GM21515 (cell line): ENCODE measurements at regions not wholly inside any gene's neighbourhood (a gene's known extent, or its start where the extent isn't known, plus 50 kb on each side); places are given as distances from the start of the nearest gene placed in this dataset.
A peak's percentile ranks its signal among the peaks of the same experiment; 100 is the strongest.

Source experiments
- ATAC-seq: cut with Tn5 transposase; IDR thresholded peaks from one replicate; pipeline ENCODE4 v1.9.1; 2021; ENCODE audit not compliant: unreplicated experiment

DNA sequence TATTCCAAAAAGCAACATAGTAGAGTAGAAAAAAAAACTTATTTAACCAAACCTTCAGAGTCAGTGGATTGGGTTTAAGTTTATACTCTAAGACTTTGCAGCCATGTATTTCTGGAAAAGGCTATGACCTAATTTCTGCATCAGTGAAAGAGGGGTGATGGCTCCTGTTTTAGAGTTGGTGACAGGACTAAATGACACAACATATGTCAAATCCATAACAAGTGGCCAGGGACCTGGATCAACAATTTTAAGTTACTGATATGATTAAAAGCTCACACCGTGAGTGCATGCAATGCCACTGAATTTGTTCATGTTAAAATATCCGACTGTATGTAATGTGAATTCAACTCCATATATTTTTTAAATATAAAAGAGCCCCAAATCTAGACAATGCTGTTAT lies 390.6 kb downstream of the TNS3 start:
- no peak for ATAC-seq

DNA sequence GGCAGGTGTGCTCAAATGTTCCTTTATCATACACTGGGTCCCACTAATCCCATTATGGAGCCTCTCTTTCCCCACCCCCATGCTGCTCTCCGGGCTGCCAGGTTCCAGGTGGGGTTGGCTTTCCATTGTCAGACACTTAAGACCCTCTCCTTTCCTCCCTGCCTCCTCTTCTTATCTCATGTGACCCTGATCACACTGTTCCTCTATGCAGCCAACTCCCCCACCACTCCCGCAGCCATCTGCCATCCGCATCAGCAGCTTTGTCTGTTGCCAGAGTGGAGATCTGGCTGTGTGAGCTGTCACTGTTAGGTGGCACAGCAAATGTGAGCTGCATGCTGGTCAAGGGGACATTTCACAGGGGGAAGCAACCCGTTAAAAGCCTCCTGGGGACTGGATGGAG lies 391.4 kb downstream of the TNS3 start:
- ATAC-seq = no peak

GRCh38 chr7:47188653-47189315 lies 393.1 kb downstream of the TNS3 start:
- no peak for ATAC-seq

GRCh38 chr7:47188136-47188535 lies 393.8 kb downstream of the TNS3 start:
- ATAC-seq = no peak

DNA sequence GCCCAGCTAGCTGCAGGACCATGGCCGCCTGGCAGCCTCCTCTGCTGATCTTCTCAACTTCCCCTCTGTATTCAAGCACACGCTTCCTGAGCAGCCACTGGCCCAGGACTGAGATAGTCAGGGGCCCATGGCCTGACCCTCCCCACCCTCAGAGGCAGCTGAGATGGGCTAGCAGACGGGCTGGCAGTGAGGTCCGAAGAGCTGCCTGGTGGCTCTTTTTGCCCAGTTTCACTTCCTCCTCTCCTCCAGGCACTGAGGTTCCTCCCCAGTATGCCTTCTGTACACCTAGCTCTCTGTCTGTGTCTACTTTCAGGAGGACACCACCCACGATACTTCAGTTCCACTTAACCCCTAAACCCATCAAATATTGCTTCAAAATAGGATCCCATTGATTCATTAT lies 395.6 kb downstream of the TNS3 start:
- ATAC-seq = peak; percentile 89

- no peak for ATAC-seq
Measured at GRCh38 chr7:47185839-47186238, 396.1 kb downstream of the TNS3 start.

- no peak for ATAC-seq
Measured at GRCh38 chr7:47185170-47185569, 396.7 kb downstream of the TNS3 start.

DNA sequence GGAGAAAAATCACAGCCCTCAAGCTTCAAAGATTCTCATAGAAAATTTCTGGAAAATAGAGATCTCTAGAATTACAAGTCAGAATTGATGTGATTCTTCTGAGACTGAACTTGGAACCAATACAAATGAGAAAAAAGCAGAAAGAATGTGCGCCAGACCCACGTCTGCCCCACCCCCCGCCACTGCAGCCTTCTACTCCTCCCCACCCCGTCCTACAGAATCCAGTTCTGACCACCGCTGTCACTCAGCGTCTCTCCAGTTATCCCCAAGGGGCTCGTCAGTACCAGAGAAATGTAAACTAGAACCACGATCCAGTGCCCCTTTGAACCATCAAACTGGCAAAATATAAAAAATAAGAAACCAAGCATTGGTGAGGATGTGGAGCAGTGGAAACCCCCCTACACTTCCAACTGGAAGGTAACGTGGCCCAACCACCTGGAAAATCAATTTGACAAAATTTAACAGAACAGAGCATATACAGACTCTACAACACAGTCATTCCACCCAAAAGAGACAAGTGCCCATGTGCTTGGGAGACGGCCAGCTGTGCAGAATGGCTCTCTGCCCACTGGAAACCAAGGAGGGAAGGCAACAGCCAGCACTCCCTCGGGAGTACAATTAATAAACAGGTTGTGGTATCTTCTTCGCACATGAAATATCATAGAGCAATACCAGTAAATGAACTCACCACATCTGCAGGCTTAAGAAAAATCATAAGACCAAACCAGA lies 397.9 kb downstream of the TNS3 start:
- ATAC-seq = no peak

DNA sequence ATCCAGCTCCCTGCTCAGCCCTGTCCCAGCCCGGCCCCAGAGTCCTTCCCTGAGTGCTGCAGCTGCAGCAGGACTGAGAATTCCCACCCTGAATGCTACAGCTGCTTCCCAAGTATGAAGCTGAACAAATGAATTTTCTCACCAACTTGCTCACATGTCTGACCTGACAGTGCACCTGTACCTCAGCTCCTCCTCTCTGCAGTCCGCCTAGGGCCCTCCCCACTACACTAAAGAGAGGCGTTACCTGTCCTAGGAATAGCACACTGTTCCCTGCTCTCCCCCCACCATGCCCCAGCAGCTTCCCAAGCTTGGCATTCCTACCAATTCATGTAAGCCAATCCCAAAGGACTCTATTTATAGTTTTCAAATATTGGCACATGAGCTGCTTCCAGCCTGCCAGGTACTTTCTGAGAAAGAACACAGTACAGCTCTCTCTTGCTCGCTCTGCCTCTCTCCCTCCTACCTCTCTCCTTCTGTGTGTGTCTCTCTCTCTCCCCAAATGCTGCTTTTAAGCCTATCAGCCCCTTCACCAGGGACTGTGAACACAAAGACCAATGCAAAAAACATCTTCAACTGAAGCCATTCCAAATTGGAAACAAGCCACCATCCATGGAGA lies 400.1 kb downstream of the TNS3 start:
- ATAC-seq = no peak

GRCh38 chr7:47180516-47180826 lies 401.4 kb downstream of the TNS3 start:
- no peak for ATAC-seq

GRCh38 chr7:47179812-47180515 lies 401.9 kb downstream of the TNS3 start:
- ATAC-seq = peak; percentile 64

DNA sequence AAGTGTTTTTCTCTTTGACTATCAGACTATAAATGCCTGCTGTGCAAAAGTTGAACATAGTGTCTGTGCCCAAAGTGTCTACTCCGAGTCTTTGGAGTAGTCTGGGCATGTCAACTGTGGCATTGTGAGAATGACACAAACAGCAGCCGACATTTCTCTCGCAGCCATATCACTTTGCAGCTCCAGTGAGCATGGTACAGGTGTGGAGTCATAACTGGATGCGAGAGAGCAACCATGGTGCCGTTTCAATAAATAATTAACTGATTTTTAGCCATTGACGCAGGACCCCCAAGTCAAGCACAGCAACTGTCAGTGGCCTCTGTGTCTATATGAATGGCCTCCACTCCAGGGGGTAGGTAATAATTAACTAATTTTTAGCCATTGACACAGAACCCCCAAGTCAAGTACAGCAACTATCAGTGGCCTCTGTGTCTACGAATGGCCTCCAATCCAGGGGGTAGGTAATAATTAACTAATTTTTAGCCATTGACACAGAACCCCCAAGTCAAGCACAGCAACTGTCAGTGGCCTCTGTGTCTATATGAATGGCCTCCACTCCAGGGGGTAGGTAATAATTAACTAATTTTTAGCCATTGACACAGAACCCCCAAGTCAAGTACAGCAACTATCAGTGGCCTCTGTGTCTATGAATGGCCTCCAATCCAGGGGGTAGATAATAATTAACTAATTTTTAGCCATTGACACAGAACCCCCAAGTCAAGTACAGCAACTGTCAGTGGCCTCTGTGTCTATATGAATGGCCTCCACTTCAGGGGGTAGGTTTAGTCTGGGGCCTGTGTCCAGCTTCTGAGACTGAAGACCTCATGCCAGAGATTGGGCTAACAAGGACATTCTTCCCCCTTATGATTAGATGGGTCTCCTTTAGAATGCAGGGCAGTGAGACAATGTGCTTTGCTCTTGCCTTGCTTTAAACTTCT lies 409.0 kb downstream of the TNS3 start:
- peak; percentile 81 for ATAC-seq

GRCh38 chr7:47170516-47170915 lies 411.4 kb downstream of the TNS3 start:
- no peak for ATAC-seq

DNA sequence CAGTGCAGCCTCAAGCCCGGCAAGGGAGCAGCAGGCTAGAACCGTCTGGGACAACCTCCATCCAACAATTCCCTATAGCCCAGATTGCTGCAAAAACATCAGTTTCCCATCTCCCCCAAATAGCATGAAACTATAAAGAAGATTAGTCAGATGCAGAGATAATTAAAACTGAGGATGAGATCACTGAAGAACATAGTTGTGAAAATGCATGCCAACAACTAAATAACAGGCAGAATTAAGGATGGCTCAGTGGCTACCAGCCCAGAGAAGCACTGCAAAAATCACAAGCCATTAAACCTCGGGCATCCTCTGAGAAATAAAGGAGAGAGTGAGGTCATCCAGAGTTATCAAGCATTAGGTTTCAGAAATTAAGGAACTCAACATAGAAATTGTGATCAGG lies 427.1 kb downstream of the TNS3 start:
- ATAC-seq = no peak

DNA sequence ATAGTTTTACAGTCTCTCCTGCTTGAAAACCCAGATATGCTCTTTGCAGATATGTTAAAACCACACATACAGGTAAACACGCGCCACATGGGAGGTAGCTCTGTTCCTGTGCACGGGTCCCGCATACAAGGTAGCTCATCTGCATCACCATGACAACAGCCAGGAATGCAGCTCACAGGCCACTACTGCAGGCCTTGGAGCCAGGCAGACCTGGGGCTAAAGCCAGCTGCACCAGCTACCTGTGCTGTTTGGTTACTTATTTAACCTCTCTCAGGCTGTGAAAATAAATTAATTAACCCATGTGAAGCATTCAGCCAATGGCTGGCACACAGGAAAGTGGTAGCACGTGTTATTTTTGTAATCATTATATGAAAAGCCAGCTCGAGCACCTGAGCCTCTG lies 428.3 kb downstream of the TNS3 start:
- ATAC-seq = no peak

- ATAC-seq = no peak
Measured at GRCh38 chr7:47153058-47153457, 428.9 kb downstream of the TNS3 start.

DNA sequence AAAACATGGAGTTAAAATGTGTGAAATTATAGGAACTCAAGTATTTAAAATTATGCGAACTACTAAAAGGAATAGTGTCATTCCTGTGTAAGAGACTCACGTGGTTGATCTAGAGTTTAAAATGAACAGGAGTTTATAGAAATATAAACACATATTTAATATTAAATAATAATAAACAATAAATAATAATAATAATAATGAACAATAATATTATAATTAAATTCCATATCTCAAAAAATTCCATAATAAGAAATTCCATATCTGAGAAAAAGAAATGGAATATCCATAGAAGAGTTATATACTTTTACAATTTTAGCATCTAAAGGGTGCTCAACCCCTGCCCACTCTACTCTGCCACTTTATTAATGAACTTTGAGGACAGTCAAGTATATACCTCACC lies 429.6 kb downstream of the TNS3 start:
- no peak for ATAC-seq

DNA sequence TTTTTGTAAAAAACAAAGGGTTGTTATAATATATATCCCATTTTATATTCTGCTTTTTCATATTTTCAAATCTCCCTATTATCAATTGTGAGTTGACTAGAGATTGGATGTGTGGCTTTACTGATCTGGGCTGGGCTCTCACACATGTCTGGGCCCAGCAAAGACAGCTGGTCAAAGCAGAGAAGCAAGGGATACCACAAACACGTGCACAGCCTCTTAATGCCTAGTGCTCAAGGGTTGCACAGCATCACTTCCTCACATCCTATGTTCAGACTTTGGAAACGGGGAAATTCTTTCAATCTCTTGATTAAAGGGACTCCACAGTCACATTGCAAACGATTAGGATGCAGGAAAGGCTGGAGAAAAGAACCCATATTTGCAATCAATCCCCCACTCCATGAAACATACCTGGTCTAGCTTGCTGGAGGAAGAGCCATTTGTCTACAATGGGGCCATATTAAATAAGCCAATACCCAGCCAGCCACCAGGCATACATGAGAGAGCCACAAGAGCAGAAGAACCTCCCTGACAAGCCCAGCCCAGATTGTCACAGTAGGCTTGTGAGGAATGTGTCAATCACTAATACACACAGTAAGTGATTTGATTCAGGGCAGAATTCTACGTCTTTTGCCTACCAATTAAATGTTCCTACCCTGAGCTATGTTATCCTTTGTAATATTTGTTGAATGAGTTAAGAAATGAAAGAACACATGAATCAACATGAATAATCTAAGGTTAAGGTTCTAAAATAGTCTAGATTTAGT lies 431.2 kb downstream of the TNS3 start:
- ATAC-seq = no peak

- ATAC-seq = no peak
Measured at GRCh38 chr7:47149971-47150370, 431.9 kb downstream of the TNS3 start.

DNA sequence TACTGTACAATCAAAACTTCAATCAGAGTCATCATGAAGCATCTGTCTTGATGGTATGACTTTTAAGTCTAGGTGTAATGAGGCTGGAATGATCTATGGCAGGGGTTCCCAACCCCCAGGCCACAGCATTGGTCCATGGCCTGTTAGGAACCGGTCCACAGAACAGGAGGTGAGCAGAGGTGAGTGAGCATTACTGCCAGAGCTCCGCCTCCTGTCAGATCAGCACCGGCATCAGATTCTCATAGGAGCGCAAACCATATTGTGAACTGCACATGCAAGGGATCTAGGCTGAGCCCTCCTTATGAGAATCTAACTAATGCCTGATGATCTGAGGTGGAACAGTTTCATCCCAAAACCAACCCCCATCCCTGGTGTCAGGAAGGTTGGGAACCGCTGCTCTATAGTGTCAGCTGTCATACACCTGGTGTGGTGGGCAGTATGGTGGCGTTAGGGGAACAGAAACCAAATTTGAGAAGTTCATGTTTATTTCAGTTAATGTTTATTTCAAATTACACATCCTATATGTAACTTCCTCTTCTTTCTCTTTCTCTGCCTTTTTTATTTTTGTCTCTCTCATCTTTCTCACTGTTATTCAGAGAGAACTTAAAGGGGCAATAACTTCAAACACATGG lies 432.6 kb downstream of the TNS3 start:
- peak; percentile 81 for ATAC-seq
